H1 (cell line): ENCODE measurements at regions not wholly inside any gene's neighbourhood (a gene's known extent, or its start where the extent isn't known, plus 50 kb on each side); places are given as distances from the start of the nearest gene placed in this dataset.

ENCODE experiments used
- CTCF ChIA-PET: fragments of 300-600 bp; sonication (Branson Sonifier 250); formaldehyde crosslinking; loops from one replicate; lab custom pipeline; 2021; ENCODE audit not compliant: partially characterized antibody; lab: Charles Lee
- POLR2A ChIA-PET: fragments of 300-600 bp; sonication (Branson Sonifier 250); formaldehyde crosslinking; loops from one replicate; lab custom pipeline; 2021; ENCODE audit warnings: inconsistent platforms; ENCODE audit not compliant: partially characterized antibody; lab: Charles Lee
- DNase-seq, 2 experiments: peaks; one replicate each; pipeline versions ENCODE4 v3.0.0 to v3.0.0-alpha.2; 2010 to 2022; ENCODE audit warnings: low spot score in 2 of 2, low read depth in 1 of 2, mixed read lengths in 1 of 2
- FAIRE-seq: peaks from 2 replicates; lab custom pipeline; 2011; peaks lifted over from hg19 to GRCh38; lab: Jason Lieb, UNC
- H2AFZ ChIP-seq: 2 replicates; pipeline ENCODE4 v1.8.1; 2012; ENCODE audit warnings: low read length, inconsistent platforms
- H2AK5ac ChIP-seq: 2 replicates; pipeline ENCODE4 v1.6.1; 2013; ENCODE audit warnings: low read depth, low read length
- H2BK120ac ChIP-seq: replicated peaks from 2 replicates; pipeline ENCODE3; 2013; ENCODE audit warnings: low read depth, low read length, inconsistent platforms
- H2BK12ac ChIP-seq: 2 replicates; pipeline ENCODE4 v1.6.1; 2013; ENCODE audit warnings: low read depth, low read length
- H2BK15ac ChIP-seq: 2 replicates; pipeline ENCODE4 v1.6.1; 2013; ENCODE audit warnings: low read length
- H2BK20ac ChIP-seq: 2 replicates; pipeline ENCODE4 v1.6.1; 2013; ENCODE audit warnings: low read length
- H2BK5ac ChIP-seq: 2 replicates; pipeline ENCODE4 v1.6.1; 2013; ENCODE audit warnings: low read depth, low read length
- H3K14ac ChIP-seq: 2 replicates; pipeline ENCODE4 v1.6.1; 2013; ENCODE audit warnings: inconsistent platforms; ENCODE audit not compliant: insufficient read length
- H3K18ac ChIP-seq: 2 replicates; pipeline ENCODE4 v1.6.1; 2013; ENCODE audit warnings: low read length; ENCODE audit errors: extremely low read depth
- H3K23ac ChIP-seq: 2 replicates; pipeline ENCODE4 v1.6.1; 2013; ENCODE audit warnings: inconsistent platforms; ENCODE audit not compliant: insufficient read length
- H3K23me2 ChIP-seq: 2 replicates; pipeline ENCODE4 v1.6.1; 2013; ENCODE audit warnings: low read depth, low read length
- H3K27ac ChIP-seq: 2 replicates; pipeline ENCODE4 v1.6.1; 2011; ENCODE audit warnings: low read depth, low read length, inconsistent platforms
- H3K27me3 ChIP-seq, 4 experiments: replicated peaks in 1 of 4; 1 replicate in 1 of 4; 2 replicates in 3 of 4; pipeline versions ENCODE4 v1.6.1 to v1.8.1; 2011 to 2013; ENCODE audit warnings: low read length in 3 of 4, mild to moderate bottlenecking in 3 of 4, inconsistent platforms in 2 of 4, mixed read lengths in 2 of 4, moderate library complexity in 1 of 4; ENCODE audit not compliant: control insufficient read depth in 3 of 4, insufficient read depth in 3 of 4; ENCODE audit errors: extremely low read depth in 1 of 4
- H3K36me3 ChIP-seq, 4 experiments: 2 replicates each; pipeline versions ENCODE4 v1.6.1 to v1.8.1; 2011 to 2013; ENCODE audit warnings: mild to moderate bottlenecking in 4 of 4, low read length in 3 of 4, moderate library complexity in 2 of 4, control low read depth in 1 of 4, inconsistent platforms in 1 of 4; ENCODE audit not compliant: insufficient read depth in 4 of 4, control insufficient read depth in 2 of 4
- H3K4ac ChIP-seq: replicated peaks from 2 replicates; pipeline ENCODE3; 2013; ENCODE audit warnings: low read length, low read depth, mixed read lengths, inconsistent platforms; ENCODE audit not compliant: insufficient read length
- H3K4me1 ChIP-seq, 4 experiments: replicated peaks in 1 of 4; 1 replicate in 1 of 4; 2 replicates in 3 of 4; pipeline versions ENCODE4 v1.6.1 to v1.8.1; 2011 to 2013; ENCODE audit warnings: low read length in 3 of 4, inconsistent platforms in 2 of 4, mixed read lengths in 1 of 4; ENCODE audit not compliant: insufficient read depth in 4 of 4, control insufficient read depth in 3 of 4
- H3K4me2 ChIP-seq, 2 experiments: 2 replicates each; pipeline versions ENCODE4 v1.6.1 to v1.8.1; 2011 to 2013; ENCODE audit warnings: low read depth in 2 of 2, low read length in 2 of 2, control low read depth in 1 of 2, inconsistent platforms in 1 of 2, mild to moderate bottlenecking in 1 of 2; ENCODE audit not compliant: insufficient read depth in 1 of 2
- H3K4me3 ChIP-seq, 4 experiments: fragments of 200-600, 300-600 bp in 1 of 4; sonication (generic), shearing (Covaris generic), sonication (Bioruptor Twin) in 1 of 4; 2 replicates each; pipeline versions ENCODE4 v1.5.1 to v1.8.1; 2011 to 2016; ENCODE audit warnings: low read length in 4 of 4, low read depth in 3 of 4, control low read depth in 2 of 4, inconsistent platforms in 2 of 4, mild to moderate bottlenecking in 2 of 4, mixed read lengths in 1 of 4, moderate library complexity in 1 of 4; ENCODE audit not compliant: insufficient read depth in 2 of 4; ENCODE audit errors: extremely low read depth in 1 of 4
- H3K56ac ChIP-seq: replicated peaks from 2 replicates; pipeline ENCODE3; 2013; ENCODE audit warnings: low read depth, mild to moderate bottlenecking, mixed read lengths, low read length, inconsistent platforms; ENCODE audit not compliant: insufficient read length
- H3K79me1 ChIP-seq: 2 replicates; pipeline ENCODE4 v1.6.1; 2013; ENCODE audit warnings: low read depth, low read length, control low read depth
- H3K79me2 ChIP-seq, 2 experiments: 2 replicates each; pipeline versions ENCODE4 v1.6.1 to v1.8.1; 2012 to 2013; ENCODE audit warnings: low read length in 2 of 2, mild to moderate bottlenecking in 2 of 2, inconsistent platforms in 1 of 2; ENCODE audit not compliant: insufficient read depth in 2 of 2, control insufficient read depth in 1 of 2
- H3K9ac ChIP-seq, 4 experiments: replicated peaks in 1 of 4; 1 replicate in 1 of 4; 2 replicates in 3 of 4; pipeline versions ENCODE4 v1.6.1 to v1.8.1; 2011 to 2013; ENCODE audit warnings: low read depth in 3 of 4, low read length in 3 of 4, control low read depth in 2 of 4, mild to moderate bottlenecking in 2 of 4, moderate library complexity in 2 of 4, inconsistent platforms in 1 of 4; ENCODE audit errors: extremely low read depth in 1 of 4
- H3K9me3 ChIP-seq, 2 experiments: 2 replicates each; pipeline versions ENCODE4 v1.6.1 to v1.8.1; 2012 to 2013; ENCODE audit warnings: mild to moderate bottlenecking in 2 of 2, moderate library complexity in 2 of 2, control low read depth in 1 of 2, inconsistent platforms in 1 of 2, low read depth in 1 of 2, low read length in 1 of 2, mixed read lengths in 1 of 2; ENCODE audit not compliant: insufficient read depth in 2 of 2
- H4K20me1 ChIP-seq, 2 experiments: replicated peaks in 1 of 2; 2 replicates each; pipeline versions ENCODE3 to v1.8.1; 2011 to 2013; ENCODE audit warnings: inconsistent platforms in 2 of 2, low read length in 2 of 2, mild to moderate bottlenecking in 1 of 2; ENCODE audit not compliant: insufficient read depth in 2 of 2, control insufficient read depth in 1 of 2
- H4K5ac ChIP-seq: 2 replicates; pipeline ENCODE4 v1.6.1; 2013; ENCODE audit warnings: low read length, low read depth, mixed read lengths, inconsistent platforms; ENCODE audit not compliant: insufficient read length
- H4K8ac ChIP-seq: 2 replicates; pipeline ENCODE4 v1.8.0; 2013; ENCODE audit warnings: mild to moderate bottlenecking, moderate library complexity, low read length, inconsistent platforms; ENCODE audit not compliant: insufficient read depth; ENCODE audit errors: extremely low read depth
- H4K91ac ChIP-seq: replicated peaks from 2 replicates; pipeline ENCODE3; 2013; ENCODE audit warnings: low read length, mixed read lengths, inconsistent platforms; ENCODE audit not compliant: insufficient read length
- BCL11A ChIP-seq, 2 experiments: IDR thresholded peaks; one replicate each; pipeline ENCODE4 v1.6.1; 2011; ENCODE audit warnings: low read depth in 2 of 2, low read length in 2 of 2, mild to moderate bottlenecking in 2 of 2
- CBX5 ChIP-seq: fragments of 300-800, 300-1000 bp; sonication (generic); IDR thresholded peaks from 2 replicates; pipeline ENCODE4 v1.7.1; 2016; ENCODE audit warnings: antibody characterized with exemption, low read length, low read depth
- CBX8 ChIP-seq: fragments of 300-800, 300-1000 bp; sonication (generic); IDR thresholded peaks from 2 replicates; pipeline ENCODE4 v1.7.1; 2016; ENCODE audit warnings: low read depth, low read length, borderline replicate concordance
- HDAC2 ChIP-seq, 2 experiments: fragments of 300-600 bp in 1 of 2; sonication (generic) in 1 of 2; IDR thresholded peaks; 2 replicates each; pipeline ENCODE4 v1.6.1; 2011 to 2012; ENCODE audit warnings: low read depth in 2 of 2, low read length in 2 of 2, mild to moderate bottlenecking in 2 of 2, moderate library complexity in 2 of 2, borderline replicate concordance in 1 of 2, inconsistent platforms in 1 of 2
- JUN ChIP-seq: IDR thresholded peaks from 2 replicates; pipeline ENCODE4 v1.6.1; 2011; ENCODE audit warnings: low read depth, mild to moderate bottlenecking, improper control_type of control experiment, low read length
- JUND ChIP-seq: IDR thresholded peaks from 2 replicates; pipeline ENCODE4 v1.6.1; 2011; ENCODE audit warnings: mild to moderate bottlenecking, improper control_type of control experiment, low read length
- MAFK ChIP-seq: IDR thresholded peaks from 2 replicates; pipeline ENCODE4 v1.6.1; 2012; ENCODE audit warnings: low read depth, mild to moderate bottlenecking, improper control_type of control experiment, low read length
- RAD21 ChIP-seq, 2 experiments: IDR thresholded peaks in 1 of 2; conservative IDR thresholded peaks in 1 of 2; 2 replicates each; pipeline ENCODE4 v1.6.1; 2011; ENCODE audit warnings: low read depth in 2 of 2, low read length in 2 of 2, improper control_type of control experiment in 1 of 2, inconsistent platforms in 1 of 2, mild to moderate bottlenecking in 1 of 2, moderate library complexity in 1 of 2
- RXRA ChIP-seq: IDR thresholded peaks from 2 replicates; pipeline ENCODE4 v1.6.1; 2011; ENCODE audit warnings: low read depth, mild to moderate bottlenecking, low read length, moderate library complexity; ENCODE audit not compliant: insufficient read depth
- SAP30 ChIP-seq: fragments of 300-600 bp; sonication (generic); IDR thresholded peaks from 2 replicates; pipeline ENCODE4 v1.7.1; 2012; ENCODE audit warnings: low read length, moderate library complexity, mild to moderate bottlenecking, inconsistent platforms; ENCODE audit not compliant: insufficient read depth, insufficient replicate concordance
- SIX5 ChIP-seq: IDR thresholded peaks from 2 replicates; pipeline ENCODE4 v1.6.1; 2011; ENCODE audit warnings: mild to moderate bottlenecking, low read depth, low read length
- SP1 ChIP-seq: IDR thresholded peaks from 2 replicates; pipeline ENCODE4 v1.6.1; 2011; ENCODE audit warnings: low read depth, low read length
- SP2 ChIP-seq: IDR thresholded peaks from 2 replicates; pipeline ENCODE4 v1.6.1; 2012; ENCODE audit warnings: mild to moderate bottlenecking, low read length, inconsistent platforms
- TAF7 ChIP-seq: optimal IDR thresholded peaks from 2 replicates; pipeline ENCODE3; 2011; ENCODE audit warnings: low read depth, mild to moderate bottlenecking, inconsistent platforms, low read length, moderate library complexity, borderline replicate concordance
- WGBS, 2 experiments: shearing (Covaris generic) in 1 of 2; methylation state at CpG; one replicate each; pipeline versions ENCODE4 v1.1.6 to v1.1.7; 2013 to 2015; ENCODE audit warnings: low lambda C conversion rate in 2 of 2, mixed read lengths in 2 of 2, inconsistent platforms in 1 of 2, low coverage in 1 of 2, missing lambda C conversion rate in 1 of 2; ENCODE audit not compliant: insufficient replicate concordance in 2 of 2, insufficient coverage in 1 of 2, insufficient read length in 1 of 2; ENCODE audit errors: extremely low coverage in 1 of 2, missing lambda C conversion rate in 1 of 2; 5-methylcytosine and 5-hydroxymethylcytosine counted together

DNA sequence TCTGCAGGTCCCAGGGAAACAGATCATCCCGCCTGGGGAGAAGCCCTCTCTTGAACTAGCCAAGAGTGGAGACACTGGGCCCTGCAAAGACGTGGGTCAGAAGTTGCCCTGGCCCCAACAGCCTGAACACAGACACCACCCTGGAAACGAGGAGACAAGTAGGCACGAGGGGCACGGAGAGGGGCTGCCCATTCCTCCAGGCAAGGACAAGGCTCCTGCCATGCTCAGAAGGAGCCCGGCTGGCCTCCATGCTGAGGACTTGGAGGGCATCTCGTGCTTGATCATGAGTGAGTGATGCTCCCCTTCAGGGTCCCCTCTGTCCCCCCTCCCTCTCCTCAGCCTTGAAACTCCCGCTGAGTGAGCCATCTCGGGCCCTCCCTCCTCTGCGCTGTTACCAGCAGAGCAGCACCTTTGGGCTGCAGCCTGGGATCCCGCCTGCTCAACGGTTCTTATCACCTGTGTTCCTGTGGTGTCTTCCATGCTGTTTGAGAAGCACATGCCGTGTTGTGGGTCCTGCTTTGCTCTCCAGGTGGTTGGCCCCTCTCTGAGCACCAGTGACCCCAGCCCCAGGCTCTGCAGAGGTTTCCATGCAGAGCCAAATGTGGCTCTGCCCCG lies 544.3 kb downstream of the TCERG1L start:
- no peak overlapping the region for H2BK15ac ChIP-seq
- no peak overlapping the region for H2BK120ac ChIP-seq
- no peaks in the 10 kb centered on the region for H4K20me1 ChIP-seq
- POLR2A ChIA-PET = no interaction called here
- WGBS, 2 experiments = 88% methylated on average over 9 of the region's 14 CpGs; no CpG with 5 or more reads in 1 of the 2 experiments
- no peak overlapping the region for H3K9ac ChIP-seq
- H3K79me1 ChIP-seq = no peaks in the 10 kb centered on the region
- no peak overlapping the region for H3K18ac ChIP-seq
- H3K23ac ChIP-seq = no peak overlapping the region
- DNase-seq = no peak
- no peak overlapping the region for H3K27ac ChIP-seq
- H4K91ac ChIP-seq = no peak overlapping the region
- H2BK12ac ChIP-seq = no peak overlapping the region
- no peak overlapping the region for H4K5ac ChIP-seq
- H3K4me3 ChIP-seq = no peak overlapping the region
- H3K4me1 ChIP-seq = no peaks in the 10 kb centered on the region
- no peak for FAIRE-seq
- no peak overlapping the region for H3K14ac ChIP-seq
- H3K79me2 ChIP-seq = no peaks in the 10 kb centered on the region
- no peak overlapping the region for H2AFZ ChIP-seq
- H2AK5ac ChIP-seq = no peak overlapping the region
- no peak overlapping the region for H2BK5ac ChIP-seq
- CTCF ChIA-PET = no interaction called here
- H3K56ac ChIP-seq = no peak overlapping the region
- no peak overlapping the region; the same call in 1 of the 2 replicates for H4K8ac ChIP-seq
- H3K36me3 ChIP-seq = no peaks in the 10 kb centered on the region
- H3K4me2 ChIP-seq = no peak overlapping the region
- H3K4ac ChIP-seq = no peak overlapping the region
- H3K23me2 ChIP-seq = no peaks in the 10 kb centered on the region
- no peaks in the 10 kb centered on the region for H3K27me3 ChIP-seq
- peaks cover 30 to 42% of the 10 kb centered on the region in 2 experiments for H3K9me3 ChIP-seq
- no peak overlapping the region for H2BK20ac ChIP-seq
- TF ChIP-seq RAD21 (IDR thresholded peaks at IDR 0.05 in 1 of 2, conservative IDR thresholded peaks at IDR 0.05 in 1 of 2; ENCODE audit: low read depth in 2 of 2, low read length in 2 of 2) = no peak
- no peak for TF ChIP-seq BCL11A (IDR thresholded peaks at IDR 0.05; ENCODE audit: low read depth in 2 of 2, low read length in 2 of 2)
- no peak for TF ChIP-seq HDAC2 (IDR thresholded peaks at IDR 0.05; ENCODE audit: borderline replicate concordance in 1 of 2, low read depth in 2 of 2, low read length in 2 of 2)
- TF ChIP-seq TAF7 = no peak
- no peak for TF ChIP-seq CBX8
- TF ChIP-seq CBX5 = no peak
- no peak for TF ChIP-seq SAP30
- no peak for TF ChIP-seq JUN
- no peak for TF ChIP-seq SP1
- TF ChIP-seq SIX5 = no peak
- no peak for TF ChIP-seq SP2
- TF ChIP-seq MAFK = no peak
- TF ChIP-seq RXRA = no peak
- TF ChIP-seq JUND = no peak
